Right hindlimb (tissue), 1 donor: ENCODE measurements at regions not wholly inside any gene's neighbourhood (a gene's known extent, or its start where the extent isn't known, plus 50 kb on each side); places are given as distances from the start of the nearest gene placed in this dataset.

Source experiments
- DNase-seq: peaks from one replicate; pipeline ENCODE4 v3.0.0-alpha.2; 2018

- DNase-seq, result peak; percentile 76
Measured at GRCh38 chr18:38459131-38459994, 893.8 kb upstream of the CELF4 start.

- no peak for DNase-seq
Measured at GRCh38 chr18:38458698-38459097, 893.1 kb upstream of the CELF4 start.

- no peak for DNase-seq
Measured at GRCh38 chr18:38456253-38456652, 890.7 kb upstream of the CELF4 start.

GRCh38 chr18:38454764-38455469 is 889.3 kb upstream of the CELF4 start:
- no peak for DNase-seq

- DNase-seq, result no peak
Measured at GRCh38 chr18:38453880-38454279, 888.3 kb upstream of the CELF4 start.

GRCh38 chr18:38450876-38451275 is 885.3 kb upstream of the CELF4 start:
- no peak for DNase-seq

GRCh38 chr18:38445804-38446145 is 880.2 kb upstream of the CELF4 start:
- no peak for DNase-seq

- DNase-seq, result no peak
Measured at GRCh38 chr18:38444971-38445803, 879.6 kb upstream of the CELF4 start.

- no peak for DNase-seq
Measured at GRCh38 chr18:38427736-38428135, 862.1 kb upstream of the CELF4 start.

- no peak for DNase-seq
Measured at GRCh38 chr18:38427234-38427633, 861.6 kb upstream of the CELF4 start.

- DNase-seq, result no peak
Measured at GRCh38 chr18:38421872-38422615, 856.4 kb upstream of the CELF4 start.

- no peak for DNase-seq
Measured at GRCh38 chr18:38421021-38421420, 855.4 kb upstream of the CELF4 start.

- DNase-seq, result no peak
Measured at GRCh38 chr18:38420611-38421010, 855.0 kb upstream of the CELF4 start.

GRCh38 chr18:38415811-38416210 is 850.2 kb upstream of the CELF4 start:
- no peak for DNase-seq

GRCh38 chr18:38413193-38413592 is 847.6 kb upstream of the CELF4 start:
- no peak for DNase-seq

- no peak for DNase-seq
Measured at GRCh38 chr18:38406607-38407006, 841.0 kb upstream of the CELF4 start.

GRCh38 chr18:38402509-38402908 is 836.9 kb upstream of the CELF4 start:
- DNase-seq, result no peak

- DNase-seq, result no peak
Measured at GRCh38 chr18:38397094-38397493, 831.5 kb upstream of the CELF4 start.

GRCh38 chr18:38386146-38386545 is 820.5 kb upstream of the CELF4 start:
- no peak for DNase-seq

- no peak for DNase-seq
Measured at GRCh38 chr18:38369772-38370690, 804.4 kb upstream of the CELF4 start.

GRCh38 chr18:38368886-38369285 is 803.3 kb upstream of the CELF4 start:
- no peak for DNase-seq

GRCh38 chr18:38368246-38368645 is 802.6 kb upstream of the CELF4 start:
- no peak for DNase-seq
